ENCODE measurements at regions not wholly inside any gene's neighbourhood (a gene's known extent, or its start where the extent isn't known, plus 50 kb on each side); places are given as distances from the start of the nearest gene placed in this dataset.
A peak's percentile ranks its signal among the peaks of the same experiment; 100 is the strongest.

GRCh38 chr4:56086561-56086960 is 137.8 kb downstream of the CEP135 start:
- H2BK5ac ChIP-seq (ENCODE audit: low read depth, low read length) = no peak overlapping the region
- H3K27me3 ChIP-seq (replicated peaks in 1 of 4; ENCODE audit: control insufficient read depth in 3 of 4, extremely low read depth in 1 of 4, insufficient read depth in 3 of 4, low read length in 3 of 4) = no peaks in the 10 kb centered on the region
- TF ChIP-seq EP300 (IDR thresholded peaks at IDR 0.05; ENCODE audit: borderline replicate concordance in 1 of 2, low read depth in 2 of 2, low read length in 2 of 2) = no peak
- TF ChIP-seq ATF3 (IDR thresholded peaks at IDR 0.05; ENCODE audit: insufficient read depth, low read depth, low read length) = no peak
- TF ChIP-seq SP2 (IDR thresholded peaks at IDR 0.05; ENCODE audit: low read length) = no peak
- TF ChIP-seq PHF8 (conservative IDR thresholded peaks at IDR 0.05; ENCODE audit: low read depth, low read length) = no peak
- TF ChIP-seq E2F6 (IDR thresholded peaks at IDR 0.05) = no peak
- no peak for TF ChIP-seq HDAC2 (IDR thresholded peaks at IDR 0.05; ENCODE audit: borderline replicate concordance in 1 of 2, low read depth in 2 of 2, low read length in 2 of 2)
- TF ChIP-seq USF2 (IDR thresholded peaks at IDR 0.05; ENCODE audit: low read length) = no peak
- TF ChIP-seq CREB1 (IDR thresholded peaks at IDR 0.05) = no peak
- no peak for TF ChIP-seq SRF (IDR thresholded peaks at IDR 0.05; ENCODE audit: low read depth, low read length)
- TF ChIP-seq HDAC6 (IDR thresholded peaks at IDR 0.05; ENCODE audit: low read depth, low read length) = no peak
- TF ChIP-seq TBP (IDR thresholded peaks at IDR 0.05; ENCODE audit: low read depth, low read length) = no peak
- no peak for TF ChIP-seq POU5F1 (IDR thresholded peaks at IDR 0.05; ENCODE audit: low read depth, low read length)
- H3K79me2 ChIP-seq (ENCODE audit: control insufficient read depth in 1 of 2, insufficient read depth in 2 of 2, low read length in 2 of 2) = 0 out of 4 replicates have a peak, but pooled peaks cover 0 to 3% of the 10 kb centered on the region in 2 experiments
- no peak overlapping the region for H2BK120ac ChIP-seq (replicated peaks; ENCODE audit: low read depth, low read length)
- H2AK5ac ChIP-seq (ENCODE audit: low read depth, low read length) = no peak overlapping the region; the same call in 1 of the 2 replicates
- H4K8ac ChIP-seq (ENCODE audit: extremely low read depth, insufficient read depth, low read length) = no peak overlapping the region
- no peak overlapping the region for H3K14ac ChIP-seq (ENCODE audit: insufficient read length)
- H3K4ac ChIP-seq (replicated peaks; ENCODE audit: insufficient read length, low read depth, low read length) = peak overlapping the region; percentile 36
- H4K20me1 ChIP-seq (replicated peaks in 1 of 2; ENCODE audit: control insufficient read depth in 1 of 2, insufficient read depth in 2 of 2, low read length in 2 of 2) = peaks cover 0 to 6% of the 10 kb centered on the region in 2 experiments
- CTCF ChIA-PET (ENCODE audit: partially characterized antibody) = no interaction called here
- POLR2A ChIA-PET (ENCODE audit: partially characterized antibody) = no interaction called here
- no peaks in the 10 kb centered on the region for H3K9me3 ChIP-seq (ENCODE audit: insufficient read depth in 2 of 2, low read depth in 1 of 2, low read length in 1 of 2)
- no peak overlapping the region for H2AFZ ChIP-seq (ENCODE audit: low read length)
- H3K27ac ChIP-seq (ENCODE audit: low read depth, low read length) = no peak overlapping the region
- no peak overlapping the region for H3K9ac ChIP-seq (replicated peaks in 1 of 4; ENCODE audit: extremely low read depth in 1 of 4, low read depth in 3 of 4, low read length in 3 of 4)
- H4K91ac ChIP-seq (replicated peaks; ENCODE audit: insufficient read length, low read length) = no peak overlapping the region
- no peak overlapping the region for H2BK20ac ChIP-seq (ENCODE audit: low read length)
- H3K4me3 ChIP-seq (ENCODE audit: extremely low read depth in 1 of 4, insufficient read depth in 2 of 4, low read depth in 3 of 4, low read length in 4 of 4) = no peak overlapping the region
- WGBS, 2 experiments (ENCODE audit: extremely low coverage in 1 of 2, insufficient coverage in 1 of 2, insufficient read length in 1 of 2, insufficient replicate concordance in 2 of 2, low coverage in 1 of 2, low lambda C conversion rate in 2 of 2, missing lambda C conversion rate in 1 of 2) = 90% methylated on average over 6 of the region's 7 CpGs; no CpG with 5 or more reads in 1 of the 2 experiments
- no peak overlapping the region for H2BK15ac ChIP-seq (ENCODE audit: low read length)
- H3K23ac ChIP-seq (ENCODE audit: insufficient read length) = no peak overlapping the region
- H3K56ac ChIP-seq (replicated peaks; ENCODE audit: insufficient read length, low read depth, low read length) = peak overlapping the region; percentile 33
- DNase-seq (ENCODE audit: low read depth in 1 of 2, low spot score in 2 of 2) = no peak
- no peak overlapping the region for H4K5ac ChIP-seq (ENCODE audit: insufficient read length, low read depth, low read length)
- H3K79me1 ChIP-seq (ENCODE audit: low read depth, low read length) = no peaks in the 10 kb centered on the region
- H2BK12ac ChIP-seq (ENCODE audit: low read depth, low read length) = no peak overlapping the region
- H3K23me2 ChIP-seq (ENCODE audit: low read depth, low read length) = no peaks in the 10 kb centered on the region; the same call in 1 of the 2 replicates
- H3K4me1 ChIP-seq (replicated peaks in 1 of 4; ENCODE audit: control insufficient read depth in 3 of 4, insufficient read depth in 4 of 4, low read length in 3 of 4) = peaks cover 4 to 8% (median 6%) of the 10 kb centered on the region in 4 experiments; a peak in 6 of 7 replicates
- FAIRE-seq = no peak
- no peaks in the 10 kb centered on the region for H3K36me3 ChIP-seq (ENCODE audit: control insufficient read depth in 2 of 4, insufficient read depth in 4 of 4, low read length in 3 of 4)
- H3K18ac ChIP-seq (ENCODE audit: extremely low read depth, low read length) = peak overlapping the region; percentile 32; the same call in 1 of the 2 replicates
- H3K4me2 ChIP-seq (ENCODE audit: insufficient read depth in 1 of 2, low read depth in 2 of 2, low read length in 2 of 2) = no peak overlapping the region
